Peyer's patch (tissue), 4 donors: ENCODE measurements at regions not wholly inside any gene's neighbourhood (a gene's known extent, or its start where the extent isn't known, plus 50 kb on each side); places are given as distances from the start of the nearest gene placed in this dataset.

Experiments
- POLR2A ChIP-seq, 2 donors: fragments of 450-650 bp; IDR thresholded peaks; one replicate each; pipeline ENCODE4 v1.5.1; 2017; ENCODE audit warnings: antibody characterized with exemption in 2 of 2, mild to moderate bottlenecking in 2 of 2, moderate library complexity in 2 of 2
- TF ChIP-seq, protein P1 (sequence below), 6 experiments: fragments of 450-650 bp in 4 of 6; fragments of 200-600 bp in 2 of 6; sonication (generic) in 1 of 6; IDR thresholded peaks; one replicate each; pipeline ENCODE4 v1.5.1; 2017 to 2019; ENCODE audit warnings: antibody characterized with exemption in 6 of 6, mild to moderate bottlenecking in 3 of 6, moderate library complexity in 1 of 6

DNA sequence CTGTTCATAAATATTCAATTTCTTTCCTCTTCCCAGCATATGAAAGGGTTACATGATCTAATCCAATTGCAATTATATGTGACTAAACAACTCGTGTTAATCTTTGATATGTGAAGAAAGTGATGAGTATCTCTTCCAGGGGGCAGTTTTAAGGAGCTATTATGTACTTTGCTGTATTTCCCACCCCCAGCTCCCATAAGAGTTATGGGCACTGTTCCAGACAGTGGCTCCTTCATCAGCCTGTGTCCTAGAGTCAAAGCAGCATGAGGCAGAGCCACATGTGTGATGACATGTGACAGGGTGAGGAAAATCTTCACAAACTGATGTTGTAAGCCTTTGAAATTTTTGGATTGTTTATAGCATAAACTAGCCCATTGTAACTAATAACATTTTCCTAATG is 315.4 kb downstream of the DIPK2A start:
- TF ChIP-seq, protein P1, sequence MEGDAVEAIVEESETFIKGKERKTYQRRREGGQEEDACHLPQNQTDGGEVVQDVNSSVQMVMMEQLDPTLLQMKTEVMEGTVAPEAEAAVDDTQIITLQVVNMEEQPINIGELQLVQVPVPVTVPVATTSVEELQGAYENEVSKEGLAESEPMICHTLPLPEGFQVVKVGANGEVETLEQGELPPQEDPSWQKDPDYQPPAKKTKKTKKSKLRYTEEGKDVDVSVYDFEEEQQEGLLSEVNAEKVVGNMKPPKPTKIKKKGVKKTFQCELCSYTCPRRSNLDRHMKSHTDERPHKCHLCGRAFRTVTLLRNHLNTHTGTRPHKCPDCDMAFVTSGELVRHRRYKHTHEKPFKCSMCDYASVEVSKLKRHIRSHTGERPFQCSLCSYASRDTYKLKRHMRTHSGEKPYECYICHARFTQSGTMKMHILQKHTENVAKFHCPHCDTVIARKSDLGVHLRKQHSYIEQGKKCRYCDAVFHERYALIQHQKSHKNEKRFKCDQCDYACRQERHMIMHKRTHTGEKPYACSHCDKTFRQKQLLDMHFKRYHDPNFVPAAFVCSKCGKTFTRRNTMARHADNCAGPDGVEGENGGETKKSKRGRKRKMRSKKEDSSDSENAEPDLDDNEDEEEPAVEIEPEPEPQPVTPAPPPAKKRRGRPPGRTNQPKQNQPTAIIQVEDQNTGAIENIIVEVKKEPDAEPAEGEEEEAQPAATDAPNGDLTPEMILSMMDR (IDR thresholded peaks at IDR 0.05): no peak
- TF ChIP-seq POLR2A (IDR thresholded peaks at IDR 0.05): no peak
